GM12872 (cell line): ENCODE measurements at regions not wholly inside any gene's neighbourhood (a gene's known extent, or its start where the extent isn't known, plus 50 kb on each side); places are given as distances from the start of the nearest gene placed in this dataset.
A peak's percentile ranks its signal among the peaks of the same experiment; 100 is the strongest.

Experiments
- TF ChIP-seq, protein P1 (sequence below): IDR thresholded peaks from 3 replicates; pipeline ENCODE4 v1.5.1; 2011; ENCODE audit warnings: low read depth, mild to moderate bottlenecking, low read length, moderate library complexity; ENCODE audit not compliant: insufficient read depth

- TF ChIP-seq, protein P1, sequence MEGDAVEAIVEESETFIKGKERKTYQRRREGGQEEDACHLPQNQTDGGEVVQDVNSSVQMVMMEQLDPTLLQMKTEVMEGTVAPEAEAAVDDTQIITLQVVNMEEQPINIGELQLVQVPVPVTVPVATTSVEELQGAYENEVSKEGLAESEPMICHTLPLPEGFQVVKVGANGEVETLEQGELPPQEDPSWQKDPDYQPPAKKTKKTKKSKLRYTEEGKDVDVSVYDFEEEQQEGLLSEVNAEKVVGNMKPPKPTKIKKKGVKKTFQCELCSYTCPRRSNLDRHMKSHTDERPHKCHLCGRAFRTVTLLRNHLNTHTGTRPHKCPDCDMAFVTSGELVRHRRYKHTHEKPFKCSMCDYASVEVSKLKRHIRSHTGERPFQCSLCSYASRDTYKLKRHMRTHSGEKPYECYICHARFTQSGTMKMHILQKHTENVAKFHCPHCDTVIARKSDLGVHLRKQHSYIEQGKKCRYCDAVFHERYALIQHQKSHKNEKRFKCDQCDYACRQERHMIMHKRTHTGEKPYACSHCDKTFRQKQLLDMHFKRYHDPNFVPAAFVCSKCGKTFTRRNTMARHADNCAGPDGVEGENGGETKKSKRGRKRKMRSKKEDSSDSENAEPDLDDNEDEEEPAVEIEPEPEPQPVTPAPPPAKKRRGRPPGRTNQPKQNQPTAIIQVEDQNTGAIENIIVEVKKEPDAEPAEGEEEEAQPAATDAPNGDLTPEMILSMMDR: no peak
These were observed 176.9 kb upstream of the FAM20A start for GRCh38 chr17:68777856-68778694.

GRCh38 chr17:68777243-68777855, 176.2 kb upstream of the FAM20A start:
- TF ChIP-seq, protein P1: peak; percentile 66

- TF ChIP-seq, protein P1: no peak
These were observed 175.3 kb upstream of the FAM20A start for GRCh38 chr17:68776451-68776850.

DNA sequence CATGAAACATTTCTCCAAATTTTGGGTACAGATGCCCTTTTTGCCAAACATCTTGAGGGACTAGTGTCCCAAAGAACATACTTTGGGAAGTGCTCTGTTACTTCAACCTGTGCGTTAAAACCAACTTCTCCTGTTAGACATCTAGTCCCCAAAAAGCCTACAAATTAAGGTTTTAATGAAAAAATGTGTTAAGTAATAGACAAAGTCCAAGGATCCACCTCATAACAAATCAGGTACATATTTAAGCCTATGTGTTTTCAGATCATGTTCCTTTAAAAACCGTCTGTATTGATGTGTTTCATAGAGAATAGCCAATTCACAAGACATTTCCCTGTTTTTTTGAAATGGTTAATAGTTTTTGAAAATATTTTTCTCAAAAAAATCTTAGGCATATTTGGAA, 174.8 kb upstream of the FAM20A start:
- TF ChIP-seq, protein P1: no peak

DNA sequence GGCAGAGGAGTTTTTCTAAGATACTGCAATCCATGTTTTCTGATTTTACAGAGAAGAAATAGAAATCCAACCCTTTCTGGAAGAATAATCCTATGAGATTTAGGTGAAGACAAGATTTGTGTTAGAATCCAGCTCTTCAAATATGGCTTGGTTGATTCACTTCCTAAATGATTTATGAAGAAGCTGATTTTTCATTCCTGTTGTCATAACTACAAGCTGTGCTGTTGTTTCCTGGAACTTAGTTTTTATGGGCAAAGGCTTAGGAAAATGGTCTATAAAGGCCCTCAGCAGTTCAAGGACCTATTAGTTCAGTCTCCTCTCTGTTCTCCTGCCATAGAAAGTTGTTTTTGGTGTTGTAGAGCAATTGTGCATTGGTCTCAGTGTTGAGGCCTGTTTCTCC, 174.2 kb upstream of the FAM20A start:
- TF ChIP-seq, protein P1: no peak

DNA sequence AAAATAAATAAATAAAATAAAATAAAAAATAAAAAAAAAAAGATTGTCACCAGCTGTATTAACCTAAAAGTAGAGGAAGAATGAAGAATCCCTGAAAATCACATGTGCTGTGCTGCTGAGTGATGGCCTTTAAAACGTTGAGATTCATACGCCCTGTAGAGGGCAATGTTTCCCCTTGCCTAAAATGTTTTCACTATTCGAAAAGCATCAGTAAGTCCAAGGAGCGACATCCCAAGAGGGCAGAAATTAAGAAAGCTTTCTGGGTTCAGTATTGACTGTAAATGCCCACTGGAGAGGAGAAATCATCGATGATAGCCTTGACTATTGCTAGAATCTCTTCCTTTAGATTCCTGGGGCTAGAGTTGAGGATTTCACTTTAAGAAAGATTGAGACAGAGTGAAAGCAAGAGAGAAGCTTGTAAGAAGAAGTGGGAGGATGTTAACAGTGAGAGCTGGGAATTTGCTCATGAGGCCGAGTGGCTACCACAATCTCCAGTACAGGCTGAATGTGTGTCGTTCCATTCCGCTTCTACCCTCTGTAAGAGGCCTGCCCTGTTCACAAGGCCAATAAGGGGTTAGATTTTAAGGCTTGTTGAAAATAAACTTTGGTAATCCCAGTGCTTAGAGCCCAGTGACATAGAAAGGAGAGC, 170.8 kb upstream of the FAM20A start:
- TF ChIP-seq, protein P1: peak; percentile 65

DNA sequence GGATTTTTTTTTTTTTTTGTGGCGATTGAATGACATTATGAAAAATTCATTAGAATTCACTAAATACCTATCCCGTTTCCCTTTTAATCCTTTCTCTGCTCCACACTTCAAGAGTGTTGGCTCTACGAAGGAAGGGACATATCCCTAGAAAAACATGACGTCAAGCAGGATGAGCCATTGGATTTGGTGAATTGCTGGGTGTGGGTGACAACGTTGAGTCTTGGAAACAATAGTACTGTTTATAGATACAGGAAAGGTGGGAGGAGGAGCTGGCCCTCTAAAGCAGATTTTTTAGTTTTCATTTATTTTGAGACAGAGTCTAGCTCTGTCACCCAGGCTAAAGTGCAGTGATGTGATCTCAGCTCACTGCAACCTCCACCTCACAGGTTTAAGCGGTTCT, 167.6 kb upstream of the FAM20A start:
- TF ChIP-seq, protein P1: no peak
